Endothelial cell of umbilical vein (primary cell): ENCODE measurements at regions not wholly inside any gene's neighbourhood (a gene's known extent, or its start where the extent isn't known, plus 50 kb on each side); places are given as distances from the start of the nearest gene placed in this dataset.

ENCODE experiments used
- BruUV-seq: library from RNA; stranded (reverse); fragments of 400-500 nt; replicated peaks from 2 replicates; lab custom pipeline; 2021; lab: Mats Ljungman, UMichigan
- CTCF ChIA-PET: fragments of 300-600, 350-600 bp; sonication (Branson Sonifier 250); formaldehyde crosslinking; loops from one replicate; lab custom pipeline; 2021; ENCODE audit warnings: antibody characterized with exemption, inconsistent platforms; lab: Charles Lee
- POLR2A ChIA-PET: fragments of 300-600, 350-600 bp; sonication (Branson Sonifier 250); formaldehyde crosslinking; loops from one replicate; lab custom pipeline; 2021; ENCODE audit warnings: antibody characterized with exemption, inconsistent platforms; lab: Charles Lee
- DNase-seq: peaks from one replicate; pipeline ENCODE4 v3.0.0-alpha.2; 2011; ENCODE audit warnings: low read depth, low spot score
- FAIRE-seq: peaks from 2 replicates; lab custom pipeline; 2011; peaks lifted over from hg19 to GRCh38; lab: Jason Lieb, UNC
- H2AFZ ChIP-seq: 2 replicates; pipeline ENCODE4 v1.6.0; 2012; ENCODE audit warnings: low read depth, low read length, control low read depth, inconsistent platforms
- H3K27ac ChIP-seq: 2 replicates; pipeline ENCODE4 v1.5.1; 2011; ENCODE audit warnings: low read depth, mild to moderate bottlenecking, control low read depth, low read length, moderate library complexity; ENCODE audit not compliant: insufficient read depth
- H3K27me3 ChIP-seq, 2 experiments: 2 replicates each; pipeline versions ENCODE4 v1.6.0 to v1.6.1; 2011; ENCODE audit warnings: low read length in 2 of 2, mixed read lengths in 1 of 2; ENCODE audit not compliant: control insufficient read depth in 2 of 2, insufficient read depth in 2 of 2
- H3K36me3 ChIP-seq, 2 experiments: 2 replicates in 1 of 2; 3 replicates in 1 of 2; pipeline ENCODE4 v1.5.1; 2011; ENCODE audit warnings: low read length in 2 of 2, mild to moderate bottlenecking in 1 of 2, moderate library complexity in 1 of 2; ENCODE audit not compliant: control insufficient read depth in 2 of 2, insufficient read depth in 2 of 2; ENCODE audit errors: extremely low read depth in 1 of 2
- H3K4me1 ChIP-seq: 3 replicates; pipeline ENCODE4 v1.5.1; 2011; ENCODE audit warnings: mild to moderate bottlenecking, low read length; ENCODE audit not compliant: control insufficient read depth, insufficient read depth; ENCODE audit errors: extremely low read depth
- H3K4me2 ChIP-seq: 2 replicates; pipeline ENCODE4 v1.6.1; 2011; ENCODE audit warnings: low read length, control low read depth, mixed read lengths; ENCODE audit not compliant: insufficient read depth
- H3K4me3 ChIP-seq, 3 experiments: fragments of 200-600 bp in 1 of 3; sonication (generic), shearing (Covaris generic) in 1 of 3; replicated peaks in 1 of 3; 2 replicates each; pipeline ENCODE4 v1.5.1; 2011 to 2016; ENCODE audit warnings: control low read depth in 3 of 3, low read length in 3 of 3, mild to moderate bottlenecking in 2 of 3, inconsistent platforms in 1 of 3, low read depth in 1 of 3, moderate library complexity in 1 of 3; ENCODE audit not compliant: insufficient read depth in 1 of 3
- H3K79me2 ChIP-seq: 2 replicates; pipeline ENCODE4 v1.6.0; 2012; ENCODE audit warnings: low read length, inconsistent platforms; ENCODE audit not compliant: control insufficient read depth, insufficient read depth
- H3K9ac ChIP-seq: replicated peaks from 2 replicates; pipeline ENCODE3; 2011; ENCODE audit warnings: low read length, control low read depth; ENCODE audit not compliant: insufficient read depth; ENCODE audit errors: extremely low read depth
- H3K9me1 ChIP-seq: replicated peaks from 3 replicates; pipeline ENCODE4 v1.6.0; 2011; ENCODE audit warnings: mild to moderate bottlenecking, low read length; ENCODE audit not compliant: control insufficient read depth, insufficient read depth; ENCODE audit errors: extremely low read depth
- H3K9me3 ChIP-seq: replicated peaks from 2 replicates; pipeline ENCODE4 v1.5.1; 2012; ENCODE audit warnings: low read length, inconsistent platforms; ENCODE audit not compliant: control insufficient read depth, insufficient read depth
- H4K20me1 ChIP-seq: replicated peaks from 2 replicates; pipeline ENCODE3; 2011; ENCODE audit warnings: mild to moderate bottlenecking, low read length; ENCODE audit not compliant: control insufficient read depth, insufficient read depth; ENCODE audit errors: extremely low read depth
- CTCF ChIP-seq, 2 donors: IDR thresholded peaks; 1 replicate in 1 of 2; 2 replicates in 1 of 2; pipeline ENCODE4 v1.5.1; 2011; ENCODE audit warnings: low read length in 2 of 2, mild to moderate bottlenecking in 2 of 2, moderate library complexity in 2 of 2, control low read depth in 1 of 2, inconsistent platforms in 1 of 2, low read depth in 1 of 2; ENCODE audit not compliant: insufficient read depth in 1 of 2; ENCODE audit errors: extremely low read depth in 1 of 2
- EZH2 ChIP-seq: IDR thresholded peaks from 2 replicates; pipeline ENCODE4 v1.6.1; 2012; ENCODE audit warnings: borderline replicate concordance, low read depth, mild to moderate bottlenecking, moderate library complexity, low read length, inconsistent platforms; ENCODE audit not compliant: severe bottlenecking
- FOS ChIP-seq: IDR thresholded peaks from 2 replicates; pipeline ENCODE4 v1.6.1; 2011; ENCODE audit warnings: mild to moderate bottlenecking, low read length, moderate library complexity, borderline replicate concordance; ENCODE audit not compliant: insufficient read depth
- GATA2 ChIP-seq: IDR thresholded peaks from 2 replicates; pipeline ENCODE4 v1.7.0; 2011; ENCODE audit warnings: low read depth, mild to moderate bottlenecking, moderate library complexity, mixed read lengths, low read length; ENCODE audit not compliant: insufficient read length, insufficient read depth
- JUN ChIP-seq: IDR thresholded peaks from 2 replicates; pipeline ENCODE4 v1.6.1; 2011; ENCODE audit warnings: borderline replicate concordance, low read depth; ENCODE audit not compliant: insufficient read length, insufficient read depth
- MAX ChIP-seq: IDR thresholded peaks from 2 replicates; pipeline ENCODE4 v1.6.1; 2011; ENCODE audit not compliant: insufficient read depth, insufficient read length
- MYC ChIP-seq: IDR thresholded peaks from one replicate; pipeline ENCODE4 v1.6.1; 2011; ENCODE audit warnings: mild to moderate bottlenecking, low read depth, low read length
- POLR2A ChIP-seq: IDR thresholded peaks from 2 replicates; pipeline ENCODE4 v1.6.1; 2012; ENCODE audit warnings: low read depth, mild to moderate bottlenecking, control low read depth, low read length
- POLR2AphosphoS5 ChIP-seq: IDR thresholded peaks from 2 replicates; pipeline ENCODE4 v1.6.1; 2012; ENCODE audit warnings: low read depth, mild to moderate bottlenecking, control low read depth, low read length, moderate library complexity; ENCODE audit not compliant: insufficient read depth
- dilution Hi-C: fragments of 300-500 bp; cut with MboI; formaldehyde crosslinking; loops from one replicate; pipeline ENCODE4 v1.15.0; 2019; ENCODE audit warnings: low sequenced_read_pairs; ENCODE audit not compliant: extremely low pct_ligation_motif_present
- intact Hi-C: fragments of 100-400 bp; cut with micrococcal nuclease; formaldehyde crosslinking; loops from one replicate; pipeline ENCODE4 v1.10.0; 2022

GRCh38 chr4:32010221-32010620 lies 1290.1 kb downstream of the PCDH7 start:
- Histone ChIP-seq H3K9ac (no peak overlapping the region), H3K9me1 (no peaks in the 10 kb centered on the region), H3K4me2 (no peak overlapping the region), H3K4me1 (no peaks in the 10 kb centered on the region), H3K79me2 (no peaks in the 10 kb centered on the region), H3K4me3 (no peak overlapping the region), H3K27ac (no peak overlapping the region), H3K36me3 (no peaks in the 10 kb centered on the region), H2AFZ (no peak overlapping the region), H4K20me1 (no peaks in the 10 kb centered on the region), H3K9me3 (no peaks in the 10 kb centered on the region), H3K27me3 (no peaks in the 10 kb centered on the region)
- ChIA-PET POLR2A (no interaction called here), CTCF (no interaction called here)
- TF ChIP-seq MYC (no peak), POLR2AphosphoS5 (no peak), FOS (no peak), JUN (no peak), MAX (no peak), GATA2 (no peak), EZH2 (no peak)
- no peak for DNase-seq
- dilution Hi-C loops (no loop called here), intact Hi-C loops (no loop called here)
- BruUV-seq = no TSS peak
- FAIRE-seq = no peak

GRCh38 chr4:32022071-32022470 lies 1301.9 kb downstream of the PCDH7 start:
- Histone ChIP-seq H2AFZ (no peak overlapping the region), H3K4me3 (no peak overlapping the region), H3K27ac (no peak overlapping the region), H3K36me3 (no peaks in the 10 kb centered on the region), H3K27me3 (no peaks in the 10 kb centered on the region), H4K20me1 (no peaks in the 10 kb centered on the region), H3K4me1 (peaks cover 10% of the 10 kb centered on the region), H3K9me1 (no peaks in the 10 kb centered on the region), H3K9me3 (no peaks in the 10 kb centered on the region), H3K79me2 (no peaks in the 10 kb centered on the region), H3K4me2 (no peak overlapping the region), H3K9ac (no peak overlapping the region)
- FAIRE-seq (no peak), DNase-seq (no peak)
- ChIA-PET POLR2A (no interaction called here), CTCF (no interaction called here)
- no TSS peak for BruUV-seq
- TF ChIP-seq JUN = no peak
- TF ChIP-seq MYC = no peak
- no peak for TF ChIP-seq EZH2
- TF ChIP-seq GATA2 = no peak
- TF ChIP-seq CTCF (IDR thresholded peaks at IDR 0.05; ENCODE audit: extremely low read depth in 1 of 2, insufficient read depth in 1 of 2, low read depth in 1 of 2, low read length in 2 of 2) = no peak
- no peak for TF ChIP-seq POLR2AphosphoS5
- TF ChIP-seq FOS = no peak
- TF ChIP-seq POLR2A = no peak
- no peak for TF ChIP-seq MAX
- intact Hi-C loops = loop anchor here (10.0 kb wide), 1 partner anchor 1307 kb away; no protein-coding TSS in a partner anchor
- dilution Hi-C loops = no loop called here
